Mucosa of descending colon (tissue), 3 donors: ENCODE measurements at regions not wholly inside any gene's neighbourhood (a gene's known extent, or its start where the extent isn't known, plus 50 kb on each side); places are given as distances from the start of the nearest gene placed in this dataset.

Experiments
- ATAC-seq: fragments of 200-7000 bp; cut with Tn5 transposase; one replicate; pipeline ENCODE4 v1.9.1; 2020; ENCODE audit warnings: mild to moderate bottlenecking, moderate library complexity
- DNase-seq, 3 donors: peaks; one replicate each; pipeline ENCODE4 v3.0.0-alpha.2; 2020
- H3K36me3 ChIP-seq: fragments of 200-600 bp; one replicate; pipeline ENCODE4 v1.8.0; 2021; ENCODE audit warnings: low read depth, mild to moderate bottlenecking
- H3K4me1 ChIP-seq: fragments of 200-600 bp; one replicate; pipeline ENCODE4 v1.8.0; 2021; ENCODE audit warnings: low read depth, mild to moderate bottlenecking
- H3K4me3 ChIP-seq: fragments of 200-600 bp; one replicate; pipeline ENCODE4 v1.8.0; 2021; ENCODE audit warnings: mild to moderate bottlenecking
- H3K9me3 ChIP-seq: fragments of 200-600 bp; one replicate; pipeline ENCODE4 v1.8.0; 2021; ENCODE audit warnings: mild to moderate bottlenecking
- CTCF ChIP-seq: fragments of 200-600 bp; IDR thresholded peaks from one replicate; pipeline ENCODE4 v1.8.0; 2022; ENCODE audit warnings: antibody characterized with exemption, mild to moderate bottlenecking
- intact Hi-C, 2 donors: fragments of 100-400 bp; cut with DNase I in 1 of 2; cut with micrococcal nuclease in 1 of 2; formaldehyde crosslinking; loops; one replicate each; pipeline versions ENCODE4 v1.11.0 to v1.11.1; 2022; cut with DNase I, micrococcal nuclease
- donor health status: DM: no; HTN: no; CAD: no; lungs with moderate emphysema.
- donor health status: DM: no; HTN: no; CAD: no.
- donor health status: DM: no; HTN: yes; CAD: no.

- DNase-seq: no peak
- Histone ChIP-seq H3K4me3 (no peak overlapping the region), H3K36me3 (no peaks in the 10 kb centered on the region), H3K4me1 (no peaks in the 10 kb centered on the region), H3K9me3 (no peaks in the 10 kb centered on the region)
- ATAC-seq: no peak
- intact Hi-C loops: no loop called here
- no peak for TF ChIP-seq CTCF
Measured at GRCh38 chr6:134117409-134117808, 65.0 kb upstream of the SLC2A12 start.

GRCh38 chr6:134115715-134116074, 63.3 kb upstream of the SLC2A12 start:
- intact Hi-C loops: no loop called here
- no peak for TF ChIP-seq CTCF
- ATAC-seq: no peak
- Histone ChIP-seq H3K4me3 (no peak overlapping the region), H3K36me3 (no peaks in the 10 kb centered on the region), H3K4me1 (no peaks in the 10 kb centered on the region), H3K9me3 (no peaks in the 10 kb centered on the region)
- no peak for DNase-seq

GRCh38 chr6:134114918-134115714, 62.7 kb upstream of the SLC2A12 start:
- intact Hi-C loops: no loop called here
- no peak for DNase-seq
- no peak for ATAC-seq
- no peak overlapping the region for H3K4me3 ChIP-seq
- H3K9me3 ChIP-seq: no peaks in the 10 kb centered on the region
- no peaks in the 10 kb centered on the region for H3K36me3 ChIP-seq
- no peaks in the 10 kb centered on the region for H3K4me1 ChIP-seq
- TF ChIP-seq CTCF: no peak

- no peak overlapping the region for H3K4me3 ChIP-seq
- ATAC-seq (no peak), DNase-seq (no peak)
- H3K36me3 ChIP-seq: no peaks in the 10 kb centered on the region
- no peak for TF ChIP-seq CTCF
- H3K4me1 ChIP-seq: no peaks in the 10 kb centered on the region
- intact Hi-C loops: no loop called here
- no peaks in the 10 kb centered on the region for H3K9me3 ChIP-seq
Measured at GRCh38 chr6:134114489-134114888, 62.1 kb upstream of the SLC2A12 start.

- no peak for DNase-seq
- Histone ChIP-seq H3K36me3 (no peaks in the 10 kb centered on the region), H3K4me3 (no peak overlapping the region), H3K4me1 (no peaks in the 10 kb centered on the region), H3K9me3 (no peaks in the 10 kb centered on the region)
- intact Hi-C loops: no loop called here
- no peak for TF ChIP-seq CTCF
- no peak for ATAC-seq
Measured at GRCh38 chr6:134111726-134112125, 59.3 kb upstream of the SLC2A12 start.
